DMS 273 (cell line): ENCODE measurements at regions not wholly inside any gene's neighbourhood (a gene's known extent, or its start where the extent isn't known, plus 50 kb on each side); places are given as distances from the start of the nearest gene placed in this dataset.

ENCODE experiments used
- DNase-seq: peaks from one replicate; lab custom pipeline; 2025; ENCODE audit not compliant: unreplicated experiment; lab: John Stamatoyannopoulos, UW

DNA sequence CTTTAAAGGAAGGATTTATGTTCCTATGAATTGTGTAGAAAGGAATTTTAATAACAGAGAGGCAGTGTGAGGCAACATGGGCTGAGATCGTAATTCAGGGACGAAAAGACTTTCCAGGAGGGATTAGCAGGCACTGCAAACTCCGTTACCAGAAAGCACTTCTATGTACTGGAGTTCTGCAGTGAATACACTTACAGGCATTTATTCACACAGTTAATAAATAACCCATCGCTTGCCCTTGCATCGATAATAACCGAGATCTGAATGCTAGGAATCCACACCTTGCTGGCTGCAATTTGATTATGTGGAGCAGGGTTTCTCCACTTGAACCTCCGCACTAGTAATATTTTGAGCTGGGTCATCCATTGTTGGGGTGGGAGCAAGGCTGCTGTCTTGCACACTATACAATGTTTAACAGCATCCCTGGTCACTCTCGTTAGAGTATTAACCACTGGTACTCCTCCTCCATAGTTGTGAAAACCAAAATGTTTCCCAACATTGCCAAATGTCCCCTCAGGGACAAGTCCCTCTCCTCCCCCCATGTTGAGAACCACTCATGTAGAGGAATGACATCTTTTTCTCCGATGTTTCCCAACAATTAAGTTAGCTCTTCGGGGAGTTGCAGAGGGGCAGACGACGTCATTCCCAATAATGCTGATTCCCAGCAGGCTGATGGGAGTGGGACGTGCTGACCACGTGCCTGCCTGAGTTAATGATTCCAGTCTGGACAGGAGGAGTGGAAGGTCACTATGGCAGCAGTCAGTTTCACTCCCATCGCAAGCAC, 99.5 kb downstream of the SNX19 start:
- DNase-seq, result no peak

DNA sequence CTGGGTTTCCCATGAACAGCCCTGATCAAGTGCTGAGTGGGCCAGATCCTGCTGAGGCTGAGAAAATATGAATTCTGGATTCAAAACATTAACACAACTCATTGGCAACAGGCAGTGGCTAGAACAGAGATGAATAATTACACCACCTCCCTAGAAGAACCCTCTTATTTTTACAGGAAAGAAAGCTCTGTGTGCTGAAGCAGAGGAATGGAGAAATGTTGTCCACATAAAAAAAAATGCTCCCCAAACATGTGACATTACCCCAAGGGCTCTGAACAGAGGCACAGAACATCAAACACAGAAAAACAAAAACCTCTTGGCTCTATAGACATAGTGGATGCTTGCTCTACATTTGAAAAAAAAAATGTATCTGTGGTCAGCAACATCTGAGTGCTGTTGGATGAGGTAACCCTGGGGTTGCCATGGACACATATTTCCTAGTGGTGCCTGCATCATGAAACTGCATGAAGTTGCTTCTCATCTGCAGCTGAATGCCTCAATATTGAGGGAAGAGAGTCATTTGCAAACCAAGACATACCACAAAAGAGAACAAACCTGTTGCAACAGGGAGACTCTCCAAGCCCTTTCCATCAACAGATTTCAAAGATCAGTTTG, 98.8 kb downstream of the SNX19 start:
- no peak for DNase-seq

DNA sequence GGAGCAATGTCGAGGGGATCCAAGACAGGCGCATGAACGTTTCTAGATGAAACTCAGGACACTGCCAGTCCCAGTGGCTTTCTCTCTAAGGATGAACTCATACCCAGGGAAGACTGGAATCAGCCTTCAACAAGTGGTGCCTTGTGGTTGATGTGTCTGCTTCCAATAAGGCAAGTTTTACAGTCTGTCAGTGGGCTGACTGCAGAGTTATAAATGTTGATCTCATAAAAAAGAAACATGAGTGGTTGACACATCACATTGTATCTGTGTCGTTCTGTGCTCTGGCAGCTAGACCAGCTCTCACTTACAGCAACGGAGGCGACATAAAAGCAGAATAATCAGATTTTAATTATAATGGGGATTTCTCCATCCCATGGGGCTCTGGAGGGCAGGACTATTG, 96.7 kb downstream of the SNX19 start:
- no peak for DNase-seq
